Trophoblast cell (in vitro differentiated cells and primary cell): ENCODE measurements at regions not wholly inside any gene's neighbourhood (a gene's known extent, or its start where the extent isn't known, plus 50 kb on each side); places are given as distances from the start of the nearest gene placed in this dataset.

Source experiments
- DNase-seq, 2 donors: peaks; one replicate each; pipeline ENCODE4 v3.0.0-alpha.2; 2016
- H2AFZ ChIP-seq: 2 replicates; pipeline ENCODE4 v1.6.1; 2013; ENCODE audit warnings: low read length, moderate library complexity, mild to moderate bottlenecking; ENCODE audit not compliant: insufficient read depth, poor library complexity
- H2AK5ac ChIP-seq: 2 replicates; pipeline ENCODE4 v1.6.1; 2013; ENCODE audit warnings: mild to moderate bottlenecking, low read length
- H2BK120ac ChIP-seq: 2 replicates; pipeline ENCODE4 v1.6.1; 2013; ENCODE audit warnings: low read length, mild to moderate bottlenecking, moderate library complexity; ENCODE audit not compliant: insufficient read depth, poor library complexity
- H2BK12ac ChIP-seq: 2 replicates; pipeline ENCODE4 v1.6.1; 2013; ENCODE audit warnings: mild to moderate bottlenecking, low read length, moderate library complexity
- H2BK5ac ChIP-seq: 2 replicates; pipeline ENCODE4 v1.6.1; 2013; ENCODE audit warnings: low read length, low read depth, moderate library complexity, mild to moderate bottlenecking; ENCODE audit not compliant: poor library complexity
- H3K14ac ChIP-seq: 2 replicates; pipeline ENCODE4 v1.6.1; 2013; ENCODE audit warnings: mild to moderate bottlenecking, low read length
- H3K18ac ChIP-seq: 2 replicates; pipeline ENCODE4 v1.6.1; 2013; ENCODE audit warnings: mild to moderate bottlenecking, low read length
- H3K23ac ChIP-seq: 2 replicates; pipeline ENCODE4 v1.6.1; 2013; ENCODE audit warnings: low read length
- H3K27ac ChIP-seq: 2 replicates; pipeline ENCODE4 v1.5.1; 2013; ENCODE audit warnings: low read depth, mild to moderate bottlenecking, inconsistent platforms, low read length, moderate library complexity
- H3K27me3 ChIP-seq: 2 replicates; pipeline ENCODE4 v1.6.1; 2013; ENCODE audit warnings: inconsistent platforms, mild to moderate bottlenecking, low read length, moderate library complexity; ENCODE audit not compliant: insufficient read depth
- H3K36me3 ChIP-seq, 2 experiments: 1 replicate in 1 of 2; 2 replicates in 1 of 2; pipeline ENCODE4 v1.6.1; 2013; ENCODE audit warnings: low read length in 2 of 2, mild to moderate bottlenecking in 2 of 2, moderate library complexity in 1 of 2; ENCODE audit not compliant: insufficient read depth in 2 of 2, control insufficient read depth in 1 of 2
- H3K4ac ChIP-seq: 2 replicates; pipeline ENCODE4 v1.6.1; 2013; ENCODE audit warnings: low read depth, mild to moderate bottlenecking, low read length, moderate library complexity
- H3K4me1 ChIP-seq, 2 experiments: 1 replicate in 1 of 2; 2 replicates in 1 of 2; pipeline ENCODE4 v1.6.1; 2013; ENCODE audit warnings: low read length in 2 of 2, mild to moderate bottlenecking in 2 of 2, moderate library complexity in 1 of 2; ENCODE audit not compliant: insufficient read depth in 2 of 2, control insufficient read depth in 1 of 2
- H3K4me2 ChIP-seq: 2 replicates; pipeline ENCODE4 v1.6.1; 2013; ENCODE audit warnings: inconsistent platforms, mild to moderate bottlenecking, low read length, moderate library complexity
- H3K4me3 ChIP-seq: 2 replicates; pipeline ENCODE4 v1.5.1; 2013; ENCODE audit warnings: mild to moderate bottlenecking, low read depth, low read length, inconsistent platforms
- H3K79me1 ChIP-seq: one replicate; pipeline ENCODE4 v1.6.1; 2013; ENCODE audit warnings: low read length
- H3K79me2 ChIP-seq: 2 replicates; pipeline ENCODE4 v1.6.1; 2013; ENCODE audit warnings: low read length, mild to moderate bottlenecking; ENCODE audit not compliant: control insufficient read depth, insufficient read depth, poor library complexity
- H3K9ac ChIP-seq: 2 replicates; pipeline ENCODE4 v1.6.1; 2013; ENCODE audit warnings: mild to moderate bottlenecking, low read length
- H3K9me3 ChIP-seq: 2 replicates; pipeline ENCODE4 v1.6.1; 2013; ENCODE audit warnings: low read depth, mild to moderate bottlenecking, control low read depth, inconsistent platforms, low read length; ENCODE audit not compliant: insufficient read depth
- H4K12ac ChIP-seq: 2 replicates; pipeline ENCODE4 v1.6.1; 2013; ENCODE audit warnings: low read depth, mild to moderate bottlenecking, low read length, moderate library complexity
- H4K8ac ChIP-seq: 2 replicates; pipeline ENCODE4 v1.6.1; 2013; ENCODE audit warnings: low read depth, mild to moderate bottlenecking, low read length, moderate library complexity
- H4K91ac ChIP-seq: one replicate; pipeline ENCODE4 v1.6.1; 2013; ENCODE audit warnings: low read depth, mild to moderate bottlenecking, low read length, moderate library complexity
- WGBS: extraction: QIAGEN DNeasy Blood & Tissue Kit; methylation state at CpG from one replicate; pipeline ENCODE4 v1.1.7; 2013; ENCODE audit warnings: missing lambda C conversion rate; ENCODE audit not compliant: insufficient read length, insufficient coverage; ENCODE audit errors: extremely low coverage; 5-methylcytosine and 5-hydroxymethylcytosine counted together

- Histone ChIP-seq H3K23ac (no peak overlapping the region), H3K4me3 (no peak overlapping the region), H2AFZ (no peak overlapping the region), H4K91ac (no peak overlapping the region), H4K12ac (no peak overlapping the region), H2BK5ac (no peak overlapping the region), H3K18ac (no peak overlapping the region), H3K36me3 (no peaks in the 10 kb centered on the region), H3K9ac (no peak overlapping the region), H2BK12ac (no peak overlapping the region), H3K4ac (no peak overlapping the region), H3K79me2 (no peaks in the 10 kb centered on the region), H3K4me1 (no peaks in the 10 kb centered on the region), H3K14ac (no peak overlapping the region), H2AK5ac (no peak overlapping the region), H2BK120ac (no peak overlapping the region), H4K8ac (no peak overlapping the region), H3K27ac (no peak overlapping the region), H3K4me2 (no peak overlapping the region), H3K79me1 (no peaks in the 10 kb centered on the region), H3K27me3 (no peaks in the 10 kb centered on the region), H3K9me3 (peaks cover 2% of the 10 kb centered on the region)
- WGBS, result no CpG with 5 or more reads among the region's 3 CpGs
- DNase-seq, result no peak
Measured at GRCh38 chr4:123952530-123953274, 556.1 kb downstream of the SPRY1 start.

- no peaks in the 10 kb centered on the region for H3K79me2 ChIP-seq
- H2AFZ ChIP-seq, result no peak overlapping the region
- H3K9ac ChIP-seq, result no peak overlapping the region
- H3K36me3 ChIP-seq, result no peaks in the 10 kb centered on the region
- no CpG with 5 or more reads among the region's 3 CpGs for WGBS
- H2BK12ac ChIP-seq, result no peak overlapping the region
- H3K79me1 ChIP-seq, result no peaks in the 10 kb centered on the region
- H4K12ac ChIP-seq, result no peak overlapping the region
- no peak overlapping the region for H2BK5ac ChIP-seq
- no peak overlapping the region for H3K14ac ChIP-seq
- H3K27ac ChIP-seq, result no peak overlapping the region
- no peak overlapping the region for H2AK5ac ChIP-seq
- no peak overlapping the region for H2BK120ac ChIP-seq
- DNase-seq, result no peak
- no peak overlapping the region for H4K8ac ChIP-seq
- no peak overlapping the region for H3K18ac ChIP-seq
- H3K23ac ChIP-seq, result no peak overlapping the region
- H3K4me2 ChIP-seq, result no peak overlapping the region
- H3K4me3 ChIP-seq, result no peak overlapping the region
- H4K91ac ChIP-seq, result no peak overlapping the region
- H3K9me3 ChIP-seq, result peaks cover 2% of the 10 kb centered on the region
- no peaks in the 10 kb centered on the region for H3K4me1 ChIP-seq
- no peaks in the 10 kb centered on the region for H3K27me3 ChIP-seq
- no peak overlapping the region for H3K4ac ChIP-seq
Measured at GRCh38 chr4:123953566-123953965, 557.0 kb downstream of the SPRY1 start.

- no peak overlapping the region for H2BK120ac ChIP-seq
- no CpG with 5 or more reads among the region's 4 CpGs for WGBS
Measured at GRCh38 chr4:123954220-123954619, 557.6 kb downstream of the SPRY1 start.

GRCh38 chr4:123955167-123955800 lies 558.7 kb downstream of the SPRY1 start:
- H3K9me3 ChIP-seq, result peaks cover 2% of the 10 kb centered on the region
- no peak overlapping the region for H3K18ac ChIP-seq
- H2BK120ac ChIP-seq, result no peak overlapping the region
- no peak overlapping the region for H3K4me2 ChIP-seq
- H3K36me3 ChIP-seq, result no peaks in the 10 kb centered on the region
- H3K79me2 ChIP-seq, result no peaks in the 10 kb centered on the region
- no peaks in the 10 kb centered on the region for H3K4me1 ChIP-seq
- H3K4me3 ChIP-seq, result no peak overlapping the region
- no CpG with 5 or more reads among the region's 3 CpGs for WGBS
- no peak for DNase-seq
- H2AK5ac ChIP-seq, result no peak overlapping the region
- H3K14ac ChIP-seq, result no peak overlapping the region
- H2BK5ac ChIP-seq, result no peak overlapping the region
- no peak overlapping the region for H3K4ac ChIP-seq
- no peak overlapping the region for H4K12ac ChIP-seq
- H3K27ac ChIP-seq, result no peak overlapping the region
- H3K27me3 ChIP-seq, result no peaks in the 10 kb centered on the region
- H2AFZ ChIP-seq, result peak overlapping the region; percentile 35
- H4K8ac ChIP-seq, result no peak overlapping the region
- no peak overlapping the region for H3K23ac ChIP-seq
- no peaks in the 10 kb centered on the region for H3K79me1 ChIP-seq
- no peak overlapping the region for H2BK12ac ChIP-seq
- H3K9ac ChIP-seq, result no peak overlapping the region
- no peak overlapping the region for H4K91ac ChIP-seq

More at GRCh38 chr4:123954220-123954619, 557.6 kb downstream of the SPRY1 start:
- Histone ChIP-seq H3K27me3 (no peaks in the 10 kb centered on the region), H3K23ac (no peak overlapping the region), H2BK5ac (no peak overlapping the region), H4K12ac (no peak overlapping the region), H3K9ac (no peak overlapping the region), H2BK12ac (no peak overlapping the region), H4K91ac (no peak overlapping the region), H3K36me3 (no peaks in the 10 kb centered on the region), H2AFZ (no peak overlapping the region), H4K8ac (no peak overlapping the region), H3K9me3 (peaks cover 2% of the 10 kb centered on the region), H3K18ac (no peak overlapping the region), H2AK5ac (no peak overlapping the region), H3K14ac (no peak overlapping the region), H3K79me2 (no peaks in the 10 kb centered on the region), H3K4me1 (no peaks in the 10 kb centered on the region), H3K4ac (no peak overlapping the region), H3K4me3 (no peak overlapping the region), H3K4me2 (no peak overlapping the region), H3K27ac (no peak overlapping the region), H3K79me1 (no peaks in the 10 kb centered on the region)
- DNase-seq, result no peak
